MM.1S (cell line): ENCODE measurements at regions not wholly inside any gene's neighbourhood (a gene's known extent, or its start where the extent isn't known, plus 50 kb on each side); places are given as distances from the start of the nearest gene placed in this dataset.

Source experiments
- EZH2phosphoT487 ChIP-seq: fragments of 300-600 bp; sonication (generic); IDR thresholded peaks from 2 replicates; pipeline ENCODE4 v1.6.1; 2018; ENCODE audit warnings: antibody characterized with exemption, low read length
- TF ChIP-seq, protein P1 (sequence below): fragments of 300-600 bp; sonication (generic); IDR thresholded peaks from 2 replicates; pipeline ENCODE4 v1.5.1; 2016; ENCODE audit warnings: antibody characterized with exemption, low read length, mixed read lengths

DNA sequence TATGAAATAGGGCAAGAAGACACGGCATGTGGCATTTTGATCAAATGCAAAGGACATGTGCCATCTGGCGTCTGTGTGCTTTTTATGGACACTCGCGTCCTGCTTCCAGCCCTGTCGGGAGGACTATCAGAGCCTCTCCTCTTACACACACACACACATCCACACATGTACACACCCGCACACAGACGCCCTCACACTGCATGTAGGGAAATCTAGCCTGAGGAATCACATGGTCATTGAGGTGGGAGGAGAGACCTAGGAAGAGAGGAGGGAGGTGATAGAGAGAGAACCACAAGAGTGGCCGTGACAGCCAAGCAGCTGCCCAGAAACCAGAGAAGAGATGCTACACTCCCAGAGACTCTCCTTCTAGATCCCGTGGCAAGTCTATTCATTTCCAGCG, 105.9 kb upstream of the CDYL start:
- TF ChIP-seq, protein P1, sequence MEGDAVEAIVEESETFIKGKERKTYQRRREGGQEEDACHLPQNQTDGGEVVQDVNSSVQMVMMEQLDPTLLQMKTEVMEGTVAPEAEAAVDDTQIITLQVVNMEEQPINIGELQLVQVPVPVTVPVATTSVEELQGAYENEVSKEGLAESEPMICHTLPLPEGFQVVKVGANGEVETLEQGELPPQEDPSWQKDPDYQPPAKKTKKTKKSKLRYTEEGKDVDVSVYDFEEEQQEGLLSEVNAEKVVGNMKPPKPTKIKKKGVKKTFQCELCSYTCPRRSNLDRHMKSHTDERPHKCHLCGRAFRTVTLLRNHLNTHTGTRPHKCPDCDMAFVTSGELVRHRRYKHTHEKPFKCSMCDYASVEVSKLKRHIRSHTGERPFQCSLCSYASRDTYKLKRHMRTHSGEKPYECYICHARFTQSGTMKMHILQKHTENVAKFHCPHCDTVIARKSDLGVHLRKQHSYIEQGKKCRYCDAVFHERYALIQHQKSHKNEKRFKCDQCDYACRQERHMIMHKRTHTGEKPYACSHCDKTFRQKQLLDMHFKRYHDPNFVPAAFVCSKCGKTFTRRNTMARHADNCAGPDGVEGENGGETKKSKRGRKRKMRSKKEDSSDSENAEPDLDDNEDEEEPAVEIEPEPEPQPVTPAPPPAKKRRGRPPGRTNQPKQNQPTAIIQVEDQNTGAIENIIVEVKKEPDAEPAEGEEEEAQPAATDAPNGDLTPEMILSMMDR = no peak
- TF ChIP-seq EZH2phosphoT487 = no peak
